IMR-90 (cell line): ENCODE measurements at regions not wholly inside any gene's neighbourhood (a gene's known extent, or its start where the extent isn't known, plus 50 kb on each side); places are given as distances from the start of the nearest gene placed in this dataset.

Experiments
- ATAC-seq: fragments of 200-7000 bp; cut with Tn5 transposase; 2 replicates; pipeline ENCODE4 v1.9.1; 2020; ENCODE audit warnings: low read depth, mild to moderate bottlenecking, moderate library complexity
- BruUV-seq: library from RNA; stranded (reverse); fragments of 400-500 nt; replicated peaks from 2 replicates; lab custom pipeline; 2021; lab: Mats Ljungman, UMichigan
- CTCF ChIA-PET: fragments of 300-600 bp; formaldehyde crosslinking; extraction: SDS; loops from one replicate; lab custom pipeline; 2021; ENCODE audit warnings: antibody characterized with exemption; lab: Yijun Ruan, JAX
- POLR2A ChIA-PET: fragments of 300-600 bp; sonication (Branson Sonifier 250); formaldehyde crosslinking; loops from one replicate; lab custom pipeline; 2022; ENCODE audit warnings: antibody characterized with exemption; ENCODE audit not compliant: unreplicated experiment; lab: Charles Lee
- DNase-seq: peaks from one replicate; pipeline ENCODE4 v3.0.0; 2013
- H2AFZ ChIP-seq: replicated peaks from 2 replicates; pipeline ENCODE3; 2013; ENCODE audit warnings: low read length, mild to moderate bottlenecking; ENCODE audit not compliant: poor library complexity
- H2AK5ac ChIP-seq: 2 replicates; pipeline ENCODE4 v1.6.1; 2013; ENCODE audit warnings: low read depth, low read length, inconsistent platforms
- H2AK9ac ChIP-seq: replicated peaks from 2 replicates; pipeline ENCODE3; 2013; ENCODE audit warnings: mild to moderate bottlenecking, low read depth, low read length, moderate library complexity; ENCODE audit not compliant: poor library complexity
- H2BK120ac ChIP-seq: 2 replicates; pipeline ENCODE4 v1.6.1; 2013; ENCODE audit warnings: low read depth, low read length, inconsistent platforms
- H2BK15ac ChIP-seq: 3 replicates; pipeline ENCODE4 v1.6.1; 2013; ENCODE audit warnings: low read depth, low read length, inconsistent platforms
- H2BK20ac ChIP-seq: 2 replicates; pipeline ENCODE4 v1.6.1; 2013; ENCODE audit warnings: low read depth, mild to moderate bottlenecking, inconsistent platforms, low read length, moderate library complexity
- H2BK5ac ChIP-seq: 2 replicates; pipeline ENCODE4 v1.6.1; 2013; ENCODE audit warnings: mild to moderate bottlenecking, low read depth, low read length, inconsistent platforms; ENCODE audit not compliant: poor library complexity, severe bottlenecking
- H3K14ac ChIP-seq: replicated peaks from 2 replicates; pipeline ENCODE4 v1.6.1; 2013; ENCODE audit warnings: low read depth, low read length, inconsistent platforms
- H3K18ac ChIP-seq: 2 replicates; pipeline ENCODE4 v1.6.1; 2013; ENCODE audit warnings: low read depth, low read length, control low read depth
- H3K23ac ChIP-seq: 2 replicates; pipeline ENCODE4 v1.6.1; 2013; ENCODE audit warnings: low read depth, low read length, inconsistent platforms
- H3K27ac ChIP-seq: 2 replicates; pipeline ENCODE4 v1.5.1; 2013; ENCODE audit warnings: mild to moderate bottlenecking, control low read depth, low read length; ENCODE audit not compliant: insufficient read depth
- H3K27me3 ChIP-seq: 2 replicates; pipeline ENCODE4 v1.6.1; 2013; ENCODE audit warnings: low read length; ENCODE audit not compliant: control insufficient read depth, insufficient read depth
- H3K36me3 ChIP-seq: 2 replicates; pipeline ENCODE4 v1.6.1; 2013; ENCODE audit warnings: low read length, mixed read lengths; ENCODE audit not compliant: control insufficient read depth, insufficient read depth
- H3K4ac ChIP-seq: 2 replicates; pipeline ENCODE4 v1.6.1; 2013; ENCODE audit warnings: low read depth, low read length, inconsistent platforms
- H3K4me1 ChIP-seq: 2 replicates; pipeline ENCODE4 v1.6.1; 2013; ENCODE audit warnings: low read length, mixed read lengths; ENCODE audit not compliant: control insufficient read depth, insufficient read depth
- H3K4me2 ChIP-seq: 2 replicates; pipeline ENCODE4 v1.6.1; 2013; ENCODE audit warnings: low read depth, mild to moderate bottlenecking, control low read depth, low read length, moderate library complexity
- H3K4me3 ChIP-seq: 2 replicates; pipeline ENCODE4 v1.5.1; 2013; ENCODE audit warnings: low read depth, mild to moderate bottlenecking, control low read depth, low read length, moderate library complexity; ENCODE audit not compliant: insufficient read depth
- H3K56ac ChIP-seq: 2 replicates; pipeline ENCODE4 v1.6.1; 2013; ENCODE audit warnings: low read length, inconsistent platforms; ENCODE audit not compliant: insufficient read depth; ENCODE audit errors: extremely low read depth
- H3K79me1 ChIP-seq, 2 experiments: 2 replicates each; pipeline ENCODE4 v1.6.1; 2013; ENCODE audit warnings: low read length in 2 of 2, inconsistent platforms in 1 of 2, low read depth in 1 of 2
- H3K9ac ChIP-seq: 2 replicates; pipeline ENCODE4 v1.6.1; 2013; ENCODE audit warnings: low read depth, low read length, control low read depth
- H3K9me1 ChIP-seq: 2 replicates; pipeline ENCODE4 v1.6.1; 2013; ENCODE audit warnings: low read length, inconsistent platforms; ENCODE audit not compliant: insufficient read depth
- H3K9me3 ChIP-seq: 2 replicates; pipeline ENCODE4 v1.6.1; 2013; ENCODE audit warnings: low read length; ENCODE audit not compliant: control insufficient read depth, insufficient read depth
- H4K20me1 ChIP-seq: 2 replicates; pipeline ENCODE4 v1.6.1; 2013; ENCODE audit warnings: low read length, inconsistent platforms; ENCODE audit not compliant: insufficient read depth
- H4K5ac ChIP-seq: 2 replicates; pipeline ENCODE4 v1.6.1; 2013; ENCODE audit warnings: mild to moderate bottlenecking, low read depth, low read length, control low read depth
- H4K8ac ChIP-seq, 2 experiments: 2 replicates each; pipeline ENCODE4 v1.6.1; 2013; ENCODE audit warnings: low read depth in 2 of 2, low read length in 2 of 2, control low read depth in 1 of 2, inconsistent platforms in 1 of 2
- H4K91ac ChIP-seq: 2 replicates; pipeline ENCODE4 v1.6.1; 2013; ENCODE audit warnings: low read depth, low read length, inconsistent platforms; ENCODE audit not compliant: insufficient read depth
- CHD1 ChIP-seq: IDR thresholded peaks from 2 replicates; pipeline ENCODE4 v1.6.1; 2012; ENCODE audit warnings: low read depth, low read length, improper control_type of control experiment
- ELK1 ChIP-seq: fragments of 150-350 bp; IDR thresholded peaks from 2 replicates; pipeline ENCODE4 v1.6.1; 2016; ENCODE audit warnings: low read depth, mild to moderate bottlenecking, low read length, moderate library complexity, borderline replicate concordance
- MAFK ChIP-seq: IDR thresholded peaks from 2 replicates; pipeline ENCODE4 v1.6.1; 2012; ENCODE audit warnings: low read depth, low read length, improper control_type of control experiment
- MAZ ChIP-seq: IDR thresholded peaks from 2 replicates; pipeline ENCODE4 v1.6.1; 2012; ENCODE audit warnings: low read depth, mild to moderate bottlenecking, low read length, improper control_type of control experiment, moderate library complexity, borderline replicate concordance
- MXI1 ChIP-seq: IDR thresholded peaks from 2 replicates; pipeline ENCODE4 v1.6.1; 2012; ENCODE audit warnings: low read depth, mild to moderate bottlenecking, low read length, moderate library complexity, borderline replicate concordance
- RAD21 ChIP-seq: IDR thresholded peaks from 2 replicates; pipeline ENCODE4 v1.6.1; 2012; ENCODE audit warnings: low read length, improper control_type of control experiment
- RFX5 ChIP-seq: IDR thresholded peaks from 2 replicates; pipeline ENCODE4 v1.8.0; 2012; ENCODE audit warnings: low read depth, mild to moderate bottlenecking, low read length, moderate library complexity
- WGBS, 2 experiments: methylation state at CpG; one replicate each; pipeline versions ENCODE4 v1.1.5 to v1.1.7; 2013; ENCODE audit warnings: missing lambda C conversion rate in 2 of 2; ENCODE audit not compliant: insufficient read length in 1 of 2; ENCODE audit errors: extremely low coverage in 2 of 2; 5-methylcytosine and 5-hydroxymethylcytosine counted together
- dilution Hi-C: fragments of 300-500 bp; cut with HindIII; formaldehyde crosslinking; loops from one replicate; pipeline ENCODE4 v1.14.3; 2018; ENCODE audit warnings: low sequenced_read_pairs; ENCODE audit not compliant: unreplicated experiment
- in situ Hi-C: fragments of 300-500 bp; cut with MboI; formaldehyde crosslinking; loops from 3 replicates; pipeline ENCODE4 v1.14.3; 2019; ENCODE audit warnings: low sequenced_read_pairs, inconsistent platforms, mixed read lengths
- intact Hi-C: fragments of 100-400 bp; cut with micrococcal nuclease; formaldehyde crosslinking; loops from 2 replicates; pipeline ENCODE4 v1.10.0; 2022

GRCh38 chrX:96027407-96027806 is 657.2 kb upstream of the DIAPH2 start:
- Histone ChIP-seq H3K9me1 (no peaks in the 10 kb centered on the region), H3K79me1 (no peaks in the 10 kb centered on the region), H3K4me2 (no peak overlapping the region), H2AK5ac (no peak overlapping the region), H4K8ac (no peak overlapping the region), H4K91ac (no peak overlapping the region), H2BK5ac (no peak overlapping the region), H3K27me3 (no peaks in the 10 kb centered on the region), H2BK120ac (no peak overlapping the region), H3K4ac (no peak overlapping the region), H3K27ac (no peak overlapping the region), H2BK15ac (no peak overlapping the region), H2AFZ (no peak overlapping the region), H3K9ac (no peak overlapping the region), H2BK20ac (no peak overlapping the region), H3K4me1 (no peaks in the 10 kb centered on the region), H4K20me1 (no peaks in the 10 kb centered on the region), H3K18ac (no peak overlapping the region), H3K56ac (no peak overlapping the region), H3K23ac (no peak overlapping the region), H3K4me3 (no peak overlapping the region), H2AK9ac (no peak overlapping the region), H4K5ac (no peak overlapping the region), H3K9me3 (peaks cover 2% of the 10 kb centered on the region; the same call in 1 of the 2 replicates), H3K36me3 (no peaks in the 10 kb centered on the region), H3K14ac (no peak overlapping the region)
- intact Hi-C loops (no loop called here), in situ Hi-C loops (no loop called here), dilution Hi-C loops (no loop called here)
- no peak for DNase-seq
- ChIA-PET CTCF (no interaction called here), POLR2A (interaction anchor here (0.6 kb wide), 1 partner anchor 536 kb away, joined by 6 read pairs; no protein-coding TSS in a partner anchor)
- TF ChIP-seq MAFK (no peak), MAZ (no peak), CHD1 (no peak), RAD21 (no peak), ELK1 (no peak), RFX5 (no peak), MXI1 (no peak)
- no TSS peak for BruUV-seq
- 56% methylated on average over 2 of the region's 2 CpGs; no CpG with 5 or more reads in 1 of the 2 experiments for WGBS, 2 experiments
- no peak for ATAC-seq
